ENCODE measurements at regions not wholly inside any gene's neighbourhood (a gene's known extent, or its start where the extent isn't known, plus 50 kb on each side); places are given as distances from the start of the nearest gene placed in this dataset.

DNA sequence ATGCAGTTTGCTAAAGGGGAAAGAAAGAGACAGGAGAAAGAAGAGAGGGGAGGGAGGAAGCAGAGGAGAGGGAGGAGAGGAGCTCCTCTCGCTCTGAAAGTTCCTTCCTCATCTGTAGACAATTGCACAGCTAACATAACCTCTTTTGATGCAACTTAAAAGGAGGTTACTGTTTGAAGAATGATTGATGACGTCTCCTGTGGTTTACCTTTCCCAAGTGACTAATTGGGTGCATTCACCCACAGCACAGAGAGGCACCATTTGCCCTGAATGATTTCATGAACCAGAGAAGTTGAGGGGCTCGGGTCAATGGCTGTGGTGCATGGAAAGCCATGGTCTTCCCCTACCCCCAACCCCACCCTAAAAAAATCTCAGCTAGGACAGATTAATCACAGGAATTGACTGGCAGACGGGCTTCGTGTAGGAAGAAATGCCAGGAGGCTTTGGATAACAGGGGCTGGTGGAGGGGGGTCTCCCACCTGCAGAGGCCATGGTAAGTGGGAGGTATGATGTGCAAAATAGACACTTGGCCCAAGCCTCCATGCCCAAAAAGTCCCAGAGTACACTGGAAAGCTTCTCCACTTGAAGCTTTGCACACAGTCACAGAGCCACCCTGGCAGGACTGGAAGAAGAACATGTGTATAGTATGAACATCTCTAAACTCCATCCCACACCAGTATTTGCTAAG, 213.7 kb downstream of the ANKRD60 start:
- TF ChIP-seq, protein P1, sequence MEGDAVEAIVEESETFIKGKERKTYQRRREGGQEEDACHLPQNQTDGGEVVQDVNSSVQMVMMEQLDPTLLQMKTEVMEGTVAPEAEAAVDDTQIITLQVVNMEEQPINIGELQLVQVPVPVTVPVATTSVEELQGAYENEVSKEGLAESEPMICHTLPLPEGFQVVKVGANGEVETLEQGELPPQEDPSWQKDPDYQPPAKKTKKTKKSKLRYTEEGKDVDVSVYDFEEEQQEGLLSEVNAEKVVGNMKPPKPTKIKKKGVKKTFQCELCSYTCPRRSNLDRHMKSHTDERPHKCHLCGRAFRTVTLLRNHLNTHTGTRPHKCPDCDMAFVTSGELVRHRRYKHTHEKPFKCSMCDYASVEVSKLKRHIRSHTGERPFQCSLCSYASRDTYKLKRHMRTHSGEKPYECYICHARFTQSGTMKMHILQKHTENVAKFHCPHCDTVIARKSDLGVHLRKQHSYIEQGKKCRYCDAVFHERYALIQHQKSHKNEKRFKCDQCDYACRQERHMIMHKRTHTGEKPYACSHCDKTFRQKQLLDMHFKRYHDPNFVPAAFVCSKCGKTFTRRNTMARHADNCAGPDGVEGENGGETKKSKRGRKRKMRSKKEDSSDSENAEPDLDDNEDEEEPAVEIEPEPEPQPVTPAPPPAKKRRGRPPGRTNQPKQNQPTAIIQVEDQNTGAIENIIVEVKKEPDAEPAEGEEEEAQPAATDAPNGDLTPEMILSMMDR (IDR thresholded peaks at IDR 0.05): no peak
- TF ChIP-seq POLR2AphosphoS5 (IDR thresholded peaks at IDR 0.05) (no peak), POLR2A (IDR thresholded peaks at IDR 0.05) (no peak)

Data from breast epithelium (tissue), 3 donors.